Kasumi-1 (cell line): ENCODE measurements at regions not wholly inside any gene's neighbourhood (a gene's known extent, or its start where the extent isn't known, plus 50 kb on each side); places are given as distances from the start of the nearest gene placed in this dataset.
A peak's percentile ranks its signal among the peaks of the same experiment; 100 is the strongest.

Source experiments
- DNase-seq, 2 experiments: peaks; one replicate each; lab custom pipeline; 2025; lab: John Stamatoyannopoulos, UW

DNA sequence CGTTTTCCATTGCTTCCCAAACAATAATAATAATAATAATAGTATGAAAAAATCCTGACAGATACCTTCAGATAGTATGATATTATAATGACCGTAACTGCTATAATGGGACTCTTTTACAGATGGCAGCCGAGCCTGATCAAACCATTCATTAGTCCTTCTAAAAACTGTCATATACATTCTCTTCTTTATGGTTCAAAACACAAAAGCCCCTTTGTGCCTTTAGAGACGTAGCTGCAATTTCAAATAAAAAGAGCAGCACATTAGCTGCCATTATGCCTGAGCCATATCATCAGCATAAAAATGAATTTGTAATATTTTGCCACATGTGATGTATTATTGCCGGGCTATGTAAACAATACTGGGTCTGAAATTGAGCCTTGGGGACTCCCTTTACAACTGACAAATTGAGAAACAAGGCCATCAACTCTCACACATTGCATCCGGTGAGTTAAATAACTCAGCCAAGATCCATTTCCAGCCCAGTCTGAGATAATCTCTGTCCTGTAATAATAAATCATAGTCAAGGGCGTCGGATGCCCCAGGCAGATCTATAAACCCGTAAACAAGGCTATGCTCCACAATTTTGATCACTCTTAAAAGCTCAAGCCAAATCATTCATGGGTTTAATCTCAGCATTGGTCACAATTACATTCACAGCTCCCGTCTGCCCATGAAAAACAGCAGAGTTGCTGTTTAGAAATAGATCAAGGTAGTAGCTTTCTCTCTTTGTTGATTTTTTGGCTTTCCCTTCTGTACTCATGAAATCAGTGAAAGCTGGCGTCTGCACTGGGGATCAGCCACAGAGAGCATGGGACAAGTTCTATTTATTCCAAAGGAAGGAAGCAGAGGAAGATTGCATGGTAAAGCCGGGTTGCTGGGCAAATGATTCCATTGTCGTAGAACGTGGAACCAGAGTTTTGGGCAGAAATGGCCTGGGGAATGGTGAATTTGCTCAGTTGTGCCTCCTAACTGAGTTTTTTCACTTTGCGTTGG is 150.1 kb upstream of the BMPER start:
- no peak for DNase-seq

DNA sequence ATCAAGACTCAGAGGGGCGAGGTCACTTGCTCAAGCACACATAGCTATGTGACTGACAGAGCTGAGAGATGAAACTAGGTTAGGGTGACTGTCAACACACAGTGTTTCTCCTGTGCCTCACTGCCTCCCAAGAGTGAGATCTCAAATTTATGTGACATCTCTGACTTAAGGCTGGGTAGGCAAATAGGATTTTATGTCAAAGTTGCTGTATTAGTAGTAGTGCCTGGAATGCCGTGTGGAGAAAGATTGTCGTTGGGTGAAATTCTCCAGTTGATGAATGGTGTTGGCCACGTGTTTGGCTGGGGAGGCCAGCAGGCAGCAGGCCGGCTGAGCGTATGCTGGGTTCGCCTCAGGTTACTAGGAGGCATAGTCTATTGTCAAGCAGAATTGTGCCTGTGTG is 148.3 kb upstream of the BMPER start:
- no peak for DNase-seq

DNA sequence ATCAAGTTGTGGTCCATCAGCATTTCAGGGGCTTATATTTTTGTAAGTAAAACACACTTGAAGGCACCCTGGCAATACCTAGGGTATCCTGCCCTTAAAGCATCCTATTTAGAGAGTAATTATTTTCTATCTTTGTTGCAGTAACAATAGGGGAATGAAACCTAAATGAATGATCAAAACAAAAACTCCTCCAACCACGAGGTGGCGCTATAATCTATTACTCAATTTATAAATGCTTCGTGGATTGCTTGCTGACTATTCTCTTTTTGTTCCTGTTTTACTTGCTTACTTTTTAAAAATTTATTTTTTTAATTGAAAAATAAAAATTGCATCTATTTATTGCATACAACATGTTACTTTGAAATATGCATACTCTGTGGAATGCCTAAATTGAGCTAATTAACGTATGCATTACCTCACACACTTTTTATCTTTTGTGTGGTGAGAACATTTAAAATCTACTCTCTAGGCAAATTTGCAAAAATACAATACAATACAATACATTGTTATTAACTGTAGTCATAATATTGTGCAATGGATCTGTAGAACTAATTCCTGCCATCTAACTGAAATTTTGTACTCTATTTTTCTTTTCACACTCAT is 147.7 kb upstream of the BMPER start:
- DNase-seq: peak; percentile 43 to 77

DNA sequence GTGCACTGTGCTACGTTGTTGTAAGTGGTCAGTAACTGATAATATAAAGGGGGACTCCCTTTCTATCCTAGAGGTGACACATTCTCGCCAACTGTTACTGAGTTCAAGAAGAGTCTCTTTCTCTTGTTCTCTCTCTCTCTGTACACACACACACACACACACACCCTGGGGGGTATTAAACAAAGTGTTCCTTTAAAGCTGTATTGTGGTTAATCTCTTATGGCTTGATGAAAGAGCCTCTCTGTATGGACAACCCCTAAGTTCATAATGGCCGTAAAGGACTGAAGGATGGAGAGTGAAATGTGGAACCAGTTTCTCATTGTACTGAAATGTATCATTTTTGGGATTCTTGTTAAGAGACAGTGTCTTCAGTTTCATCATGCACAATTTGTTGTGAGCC is 145.2 kb upstream of the BMPER start:
- DNase-seq: no peak

- no peak for DNase-seq
Measured at GRCh38 chr7:33760834-33761233, 144.5 kb upstream of the BMPER start.

DNA sequence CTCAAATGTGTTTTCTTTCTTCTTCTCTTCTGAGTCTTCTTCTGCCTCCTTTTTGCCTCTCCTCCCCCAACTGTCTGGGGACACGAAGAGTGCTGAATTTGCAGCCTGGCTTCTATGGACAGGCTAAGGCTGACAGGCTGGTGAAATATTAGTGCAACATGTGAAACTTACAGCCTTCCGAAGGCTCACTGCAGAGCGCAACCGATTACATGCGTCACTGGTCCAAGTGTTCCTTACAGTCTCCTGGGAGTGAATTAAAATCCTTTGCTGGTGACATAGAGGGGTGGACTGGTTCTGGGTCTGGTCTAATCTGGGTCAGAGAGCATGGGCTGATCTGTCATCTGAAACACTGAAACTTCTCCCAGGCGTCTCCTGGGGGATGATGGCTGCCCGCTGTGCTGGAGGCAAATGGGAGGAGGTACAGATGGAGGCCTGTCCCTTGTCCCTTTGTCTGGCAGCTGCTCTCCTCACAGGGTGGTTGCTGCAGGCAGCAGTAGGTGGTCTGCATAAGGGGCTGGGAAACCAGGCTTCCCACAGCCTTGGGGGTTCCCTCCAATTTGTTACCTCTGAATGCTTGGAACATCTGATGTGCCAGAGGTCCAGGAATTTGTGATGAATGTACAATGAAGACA is 143.8 kb upstream of the BMPER start:
- no peak for DNase-seq

DNA sequence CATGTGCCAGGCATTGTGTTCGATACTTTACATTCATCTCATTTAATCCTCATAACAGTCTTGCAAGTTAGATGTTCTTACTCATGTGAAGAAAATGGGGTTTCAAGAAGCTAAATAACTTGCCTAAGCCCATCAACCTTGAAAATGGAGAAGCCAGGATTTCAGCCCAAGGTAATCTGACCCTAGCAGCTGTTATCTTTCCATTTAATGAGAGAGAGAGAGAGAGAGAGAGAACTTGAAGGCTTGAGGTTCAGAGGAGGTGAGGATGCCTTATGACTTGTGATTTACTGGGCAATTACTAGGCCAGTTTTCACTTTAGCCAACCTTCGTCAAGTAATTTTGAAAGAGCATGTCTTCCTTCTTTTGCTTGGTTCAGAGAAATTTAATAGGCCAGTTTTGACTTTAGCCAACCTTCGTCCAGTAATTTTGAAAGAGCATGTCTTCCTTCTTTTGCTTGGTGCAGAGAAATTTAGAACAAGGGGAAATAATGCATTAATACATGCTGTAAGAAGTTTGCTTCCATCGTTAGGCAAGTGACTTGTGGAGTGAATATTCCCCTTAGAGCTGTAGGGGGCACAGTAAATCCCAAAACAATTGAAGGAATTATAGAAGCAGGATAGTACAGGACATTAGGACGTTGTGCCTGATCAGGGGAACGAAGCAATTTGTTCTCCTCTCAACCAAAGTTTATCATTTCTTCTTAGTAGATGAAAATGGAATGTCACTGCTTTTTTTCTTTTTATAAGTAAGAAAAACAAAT is 143.0 kb upstream of the BMPER start:
- DNase-seq: no peak

GRCh38 chr7:33762911-33763306 is 142.4 kb upstream of the BMPER start:
- no peak for DNase-seq

GRCh38 chr7:33764752-33765451 is 140.4 kb upstream of the BMPER start:
- DNase-seq: no peak

DNA sequence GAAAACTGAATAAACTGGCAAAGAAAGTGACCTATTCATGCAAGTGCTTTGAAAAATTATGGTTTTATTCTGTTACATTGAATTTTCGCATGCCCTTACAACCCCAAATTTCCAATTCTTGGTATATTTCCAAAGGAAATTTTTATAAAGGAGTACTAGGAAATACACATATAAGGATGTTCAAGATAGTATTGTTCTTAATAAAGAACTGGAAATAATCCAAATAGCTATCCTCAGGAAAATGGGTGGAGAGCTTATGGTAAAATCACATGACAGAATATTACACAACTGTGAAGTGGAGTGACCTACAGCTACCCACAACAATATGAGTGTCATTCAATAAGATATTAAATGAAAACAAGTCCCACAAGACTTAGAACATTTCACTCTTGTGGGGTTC is 138.9 kb upstream of the BMPER start:
- DNase-seq: no peak

- no peak for DNase-seq
Measured at GRCh38 chr7:33769930-33770329, 135.4 kb upstream of the BMPER start.

DNA sequence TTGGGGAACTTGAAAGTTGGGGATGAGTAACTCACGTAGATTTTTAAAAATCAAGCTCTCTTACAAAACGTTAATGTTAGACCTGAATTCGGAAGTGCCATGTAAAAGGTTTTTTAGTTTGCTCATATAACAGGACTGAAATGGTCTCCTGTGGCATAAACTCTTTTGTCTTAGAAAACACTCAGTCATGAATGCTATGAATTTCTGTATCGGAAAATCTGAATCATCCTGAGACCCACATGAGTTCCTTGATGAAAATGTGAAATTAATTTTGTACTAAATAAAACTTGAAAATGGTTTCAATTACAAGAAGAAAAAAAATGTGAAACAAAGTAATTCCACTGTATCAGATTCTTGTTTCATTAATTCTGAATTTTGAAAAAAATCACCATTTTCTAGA is 134.8 kb upstream of the BMPER start:
- no peak for DNase-seq

DNA sequence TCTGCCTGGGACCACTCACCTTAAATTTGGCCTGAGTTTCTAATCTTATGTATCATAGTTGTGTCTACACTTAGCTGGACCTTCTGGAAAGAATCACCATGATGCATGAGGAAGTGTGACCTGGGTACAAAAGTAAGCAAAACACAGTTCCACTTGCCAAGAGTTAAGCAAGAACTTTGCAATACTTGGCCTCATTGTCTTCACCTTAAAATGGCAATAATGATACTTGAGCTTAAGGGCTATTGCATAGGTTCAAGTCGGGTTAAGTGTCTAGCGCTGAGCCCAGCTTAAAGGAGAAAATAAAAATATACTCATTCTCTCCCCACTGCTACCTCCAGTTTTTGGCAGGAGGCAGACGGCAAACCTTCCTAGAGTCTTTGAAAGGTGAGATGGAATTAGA is 133.9 kb upstream of the BMPER start:
- no peak for DNase-seq

- no peak for DNase-seq
Measured at GRCh38 chr7:33773053-33773452, 132.3 kb upstream of the BMPER start.

GRCh38 chr7:33774762-33775523 is 130.4 kb upstream of the BMPER start:
- DNase-seq: no peak

GRCh38 chr7:33775790-33776189 is 129.5 kb upstream of the BMPER start:
- DNase-seq: no peak

- DNase-seq: no peak
Measured at GRCh38 chr7:33776788-33777187, 128.6 kb upstream of the BMPER start.

- no peak for DNase-seq
Measured at GRCh38 chr7:33778195-33778594, 127.1 kb upstream of the BMPER start.

DNA sequence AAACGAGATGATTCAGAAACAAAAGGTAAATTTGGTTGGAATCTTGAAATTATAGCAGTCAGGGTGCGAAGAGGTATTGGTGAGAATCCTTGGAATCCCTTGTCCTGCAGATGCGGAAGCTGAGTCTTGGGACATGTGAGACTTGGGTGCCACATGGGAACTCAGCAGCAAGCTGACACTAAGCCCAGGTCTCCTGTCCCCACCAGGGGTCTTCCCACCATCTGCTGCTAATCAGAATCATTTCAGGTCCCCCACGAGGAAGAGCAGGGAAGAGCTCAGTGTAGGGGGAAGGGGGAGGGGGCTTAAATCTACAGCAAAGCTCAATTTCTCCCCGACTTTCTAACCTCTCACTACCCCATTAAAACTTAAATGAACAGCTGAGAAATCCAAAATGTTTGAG is 126.1 kb upstream of the BMPER start:
- no peak for DNase-seq

DNA sequence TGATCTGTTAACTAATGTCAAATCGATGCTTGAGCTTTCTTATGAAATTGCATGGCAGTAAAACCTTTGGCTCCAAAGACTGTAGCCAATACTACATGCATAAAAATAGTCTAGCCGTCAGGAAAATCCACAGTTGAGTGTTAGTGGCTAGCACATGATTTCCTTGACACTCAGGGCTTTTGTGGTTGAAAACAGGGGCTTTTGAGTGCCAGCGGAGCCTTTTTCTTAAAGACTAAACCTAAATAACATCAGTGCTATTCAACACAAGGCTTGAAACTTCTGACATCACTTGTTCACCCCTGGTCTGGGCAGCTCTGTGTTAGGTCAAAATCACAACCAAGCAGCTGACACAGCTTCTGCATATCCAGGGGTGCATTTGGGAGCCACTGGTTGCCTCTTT is 124.2 kb upstream of the BMPER start:
- DNase-seq: no peak

DNA sequence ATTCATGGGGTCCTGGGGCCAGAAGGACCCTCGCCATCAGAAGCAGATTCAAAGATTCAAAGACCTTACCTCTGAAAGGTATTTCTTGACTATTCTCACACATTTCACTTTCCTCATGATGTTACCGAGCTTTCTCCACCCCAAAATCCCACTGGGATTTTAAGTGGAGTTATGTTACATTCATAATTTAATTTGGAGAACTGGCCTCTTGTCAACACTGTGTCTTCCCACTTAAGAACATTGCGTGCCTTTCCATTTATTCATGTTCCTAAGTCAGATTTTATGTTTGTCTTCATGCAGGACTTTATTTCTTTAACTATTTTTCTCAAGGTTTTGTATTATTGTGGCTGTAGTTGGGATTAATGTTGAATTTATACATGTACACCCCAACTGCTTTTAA is 123.5 kb upstream of the BMPER start:
- DNase-seq: no peak
